Hepatocyte (in vitro differentiated cells): ENCODE measurements at regions not wholly inside any gene's neighbourhood (a gene's known extent, or its start where the extent isn't known, plus 50 kb on each side); places are given as distances from the start of the nearest gene placed in this dataset.

ENCODE experiments used
- EZH2phosphoT487 ChIP-seq: fragments of 200-600 bp; sonication (generic); IDR thresholded peaks from one replicate; pipeline ENCODE4 v1.6.1; 2018; ENCODE audit warnings: antibody characterized with exemption, mild to moderate bottlenecking, low read depth, moderate library complexity; ENCODE audit not compliant: unreplicated experiment, severe bottlenecking
- TF ChIP-seq, protein P1 (sequence below): fragments of 200-600 bp; sonication (generic); IDR thresholded peaks from 2 replicates; pipeline ENCODE4 v1.5.1; 2016; ENCODE audit warnings: antibody characterized with exemption, mild to moderate bottlenecking; ENCODE audit not compliant: poor library complexity

- TF ChIP-seq, protein P1, sequence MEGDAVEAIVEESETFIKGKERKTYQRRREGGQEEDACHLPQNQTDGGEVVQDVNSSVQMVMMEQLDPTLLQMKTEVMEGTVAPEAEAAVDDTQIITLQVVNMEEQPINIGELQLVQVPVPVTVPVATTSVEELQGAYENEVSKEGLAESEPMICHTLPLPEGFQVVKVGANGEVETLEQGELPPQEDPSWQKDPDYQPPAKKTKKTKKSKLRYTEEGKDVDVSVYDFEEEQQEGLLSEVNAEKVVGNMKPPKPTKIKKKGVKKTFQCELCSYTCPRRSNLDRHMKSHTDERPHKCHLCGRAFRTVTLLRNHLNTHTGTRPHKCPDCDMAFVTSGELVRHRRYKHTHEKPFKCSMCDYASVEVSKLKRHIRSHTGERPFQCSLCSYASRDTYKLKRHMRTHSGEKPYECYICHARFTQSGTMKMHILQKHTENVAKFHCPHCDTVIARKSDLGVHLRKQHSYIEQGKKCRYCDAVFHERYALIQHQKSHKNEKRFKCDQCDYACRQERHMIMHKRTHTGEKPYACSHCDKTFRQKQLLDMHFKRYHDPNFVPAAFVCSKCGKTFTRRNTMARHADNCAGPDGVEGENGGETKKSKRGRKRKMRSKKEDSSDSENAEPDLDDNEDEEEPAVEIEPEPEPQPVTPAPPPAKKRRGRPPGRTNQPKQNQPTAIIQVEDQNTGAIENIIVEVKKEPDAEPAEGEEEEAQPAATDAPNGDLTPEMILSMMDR: no peak
- TF ChIP-seq EZH2phosphoT487: no peak
These were observed 403.4 kb upstream of the JAG1 start for GRCh38 chr20:11077226-11077625.
